ENCODE measurements at regions not wholly inside any gene's neighbourhood (a gene's known extent, or its start where the extent isn't known, plus 50 kb on each side); places are given as distances from the start of the nearest gene placed in this dataset.

- no peak for DNase-seq (ENCODE audit: low spot score)
- in situ Hi-C loops (cut with MboI; ENCODE audit: low pct_unique_long_range_greater_than_20kb, low sequenced_read_pairs, unreplicated experiment), result no loop called here
- no peak for TF ChIP-seq CTCF (IDR thresholded peaks at IDR 0.05; ENCODE audit: extremely low read depth, insufficient read depth, missing control alignments)
Observed at GRCh38 chr14:71221119-71221518, 313.9 kb downstream of the PCNX1 start.

- in situ Hi-C loops (cut with MboI; ENCODE audit: low pct_unique_long_range_greater_than_20kb, low sequenced_read_pairs, unreplicated experiment), result no loop called here
- TF ChIP-seq CTCF (IDR thresholded peaks at IDR 0.05; ENCODE audit: extremely low read depth, insufficient read depth, missing control alignments), result no peak
- no peak for DNase-seq (ENCODE audit: low spot score)
Observed at GRCh38 chr14:71225113-71225512, 317.9 kb downstream of the PCNX1 start.

GRCh38 chr14:71228711-71229110 is 321.5 kb downstream of the PCNX1 start:
- no peak for TF ChIP-seq CTCF (IDR thresholded peaks at IDR 0.05; ENCODE audit: extremely low read depth, insufficient read depth, missing control alignments)
- in situ Hi-C loops (cut with MboI; ENCODE audit: low pct_unique_long_range_greater_than_20kb, low sequenced_read_pairs, unreplicated experiment), result no loop called here
- no peak for DNase-seq (ENCODE audit: low spot score)

GRCh38 chr14:71229875-71230274 is 322.6 kb downstream of the PCNX1 start:
- in situ Hi-C loops (cut with MboI; ENCODE audit: low pct_unique_long_range_greater_than_20kb, low sequenced_read_pairs, unreplicated experiment), result no loop called here
- no peak for TF ChIP-seq CTCF (IDR thresholded peaks at IDR 0.05; ENCODE audit: extremely low read depth, insufficient read depth, missing control alignments)
- DNase-seq (ENCODE audit: low spot score), result no peak

- in situ Hi-C loops (cut with MboI; ENCODE audit: low pct_unique_long_range_greater_than_20kb, low sequenced_read_pairs, unreplicated experiment), result no loop called here
- TF ChIP-seq CTCF (IDR thresholded peaks at IDR 0.05; ENCODE audit: extremely low read depth, insufficient read depth, missing control alignments), result no peak
- DNase-seq (ENCODE audit: low spot score), result no peak
Observed at GRCh38 chr14:71230897-71231296, 323.6 kb downstream of the PCNX1 start.

GRCh38 chr14:71231521-71232393 is 324.5 kb downstream of the PCNX1 start:
- in situ Hi-C loops (cut with MboI; ENCODE audit: low pct_unique_long_range_greater_than_20kb, low sequenced_read_pairs, unreplicated experiment), result no loop called here
- no peak for TF ChIP-seq CTCF (IDR thresholded peaks at IDR 0.05; ENCODE audit: extremely low read depth, insufficient read depth, missing control alignments)
- DNase-seq (ENCODE audit: low spot score), result peak; percentile 52
